ENCODE measurements at regions not wholly inside any gene's neighbourhood (a gene's known extent, or its start where the extent isn't known, plus 50 kb on each side); places are given as distances from the start of the nearest gene placed in this dataset.
"Not testable (repeated sequence)": the region's sequence is repeated elsewhere in the genome, so short reads cannot be mapped to it uniquely, and the experiment has no call there.

- no peaks in the 10 kb centered on the region for H3K9me3 ChIP-seq (ENCODE audit: insufficient read depth, low read depth, low read length)
- H3K27me3 Mint-ChIP-seq (ENCODE audit: low read depth, unreplicated experiment) = no peaks in the 10 kb centered on the region
- no peak for TF ChIP-seq CTCF (IDR thresholded peaks at IDR 0.05; ENCODE audit: insufficient read depth, low read depth, low read length)
- TF ChIP-seq EZH2 (IDR thresholded peaks at IDR 0.05; ENCODE audit: insufficient read depth, low read length) = no peak
- H3K4me1 ChIP-seq (ENCODE audit: insufficient read depth, low read length) = no peaks in the 10 kb centered on the region
- H3K9me3 Mint-ChIP-seq (ENCODE audit: unreplicated experiment) = peaks cover 5% of the 10 kb centered on the region
- no peak for DNase-seq (ENCODE audit: low read depth)
- H3K4me3 ChIP-seq (ENCODE audit: insufficient read depth, low read depth, low read length) = no peak overlapping the region
- no peak overlapping the region for H3K27ac Mint-ChIP-seq (ENCODE audit: unreplicated experiment)
- no peaks in the 10 kb centered on the region for H3K36me3 ChIP-seq (ENCODE audit: insufficient read depth, low read length)
- no peak overlapping the region for H3K4me3 Mint-ChIP-seq (ENCODE audit: unreplicated experiment)
- no peak overlapping the region for H3K4me2 ChIP-seq (ENCODE audit: low read length)
- no peak overlapping the region for H3K9ac ChIP-seq (ENCODE audit: low read length)
- no peaks in the 10 kb centered on the region for H3K27me3 ChIP-seq (ENCODE audit: insufficient read depth, low read length)
- no peaks in the 10 kb centered on the region for H4K20me1 ChIP-seq (ENCODE audit: insufficient read depth, low read length)
- H2AFZ ChIP-seq (ENCODE audit: low read depth, low read length) = no peak overlapping the region
- H3K36me3 Mint-ChIP-seq (ENCODE audit: low read depth, unreplicated experiment) = peaks cover 2% of the 10 kb centered on the region
- no peaks in the 10 kb centered on the region for H3K4me1 Mint-ChIP-seq (ENCODE audit: low read depth, unreplicated experiment)
- H3K27ac ChIP-seq (ENCODE audit: low read depth, low read length) = no peak overlapping the region
- H3K79me2 ChIP-seq (ENCODE audit: insufficient read depth, low read length) = no peaks in the 10 kb centered on the region
- no peak for FAIRE-seq
Observed at GRCh38 chr10:36002445-36002844, 360.3 kb upstream of the FZD8 start.

GRCh38 chr10:36000754-36001153 lies 358.7 kb upstream of the FZD8 start:
- not testable (repeated sequence) for H3K27me3 ChIP-seq (ENCODE audit: insufficient read depth, low read length); DNase-seq (ENCODE audit: low read depth); H3K27ac Mint-ChIP-seq (ENCODE audit: unreplicated experiment); H4K20me1 ChIP-seq (ENCODE audit: insufficient read depth, low read length); H3K4me1 Mint-ChIP-seq (ENCODE audit: low read depth, unreplicated experiment); H3K27ac ChIP-seq (ENCODE audit: low read depth, low read length); H3K4me3 Mint-ChIP-seq (ENCODE audit: unreplicated experiment); H3K9me3 ChIP-seq (ENCODE audit: insufficient read depth, low read depth, low read length); FAIRE-seq; H3K36me3 ChIP-seq (ENCODE audit: insufficient read depth, low read length); H3K9me3 Mint-ChIP-seq (ENCODE audit: unreplicated experiment); H3K9ac ChIP-seq (ENCODE audit: low read length); H3K36me3 Mint-ChIP-seq (ENCODE audit: low read depth, unreplicated experiment); H3K4me3 ChIP-seq (ENCODE audit: insufficient read depth, low read depth, low read length); H3K4me2 ChIP-seq (ENCODE audit: low read length); H3K27me3 Mint-ChIP-seq (ENCODE audit: low read depth, unreplicated experiment); H2AFZ ChIP-seq (ENCODE audit: low read depth, low read length); H3K79me2 ChIP-seq (ENCODE audit: insufficient read depth, low read length); H3K4me1 ChIP-seq (ENCODE audit: insufficient read depth, low read length)

GRCh38 chr10:35998026-35998425 lies 355.9 kb upstream of the FZD8 start:
- peaks cover 4% of the 10 kb centered on the region for H3K4me1 Mint-ChIP-seq (ENCODE audit: low read depth, unreplicated experiment)

More at GRCh38 chr10:35998026-35998425, 355.9 kb upstream of the FZD8 start:
- Histone ChIP-seq H4K20me1 (ENCODE audit: insufficient read depth, low read length) (no peaks in the 10 kb centered on the region), H3K27me3 (ENCODE audit: insufficient read depth, low read length) (no peaks in the 10 kb centered on the region), H3K4me3 (ENCODE audit: insufficient read depth, low read depth, low read length) (no peak overlapping the region), H2AFZ (ENCODE audit: low read depth, low read length) (no peak overlapping the region), H3K36me3 (ENCODE audit: insufficient read depth, low read length) (no peaks in the 10 kb centered on the region), H3K9ac (ENCODE audit: low read length) (no peak overlapping the region), H3K9me3 (ENCODE audit: insufficient read depth, low read depth, low read length) (no peaks in the 10 kb centered on the region), H3K4me1 (ENCODE audit: insufficient read depth, low read length) (no peaks in the 10 kb centered on the region), H3K79me2 (ENCODE audit: insufficient read depth, low read length) (no peaks in the 10 kb centered on the region), H3K4me2 (ENCODE audit: low read length) (no peak overlapping the region), H3K27ac (ENCODE audit: low read depth, low read length) (no peak overlapping the region)
- H3K9me3 Mint-ChIP-seq (ENCODE audit: unreplicated experiment) = peaks cover 5% of the 10 kb centered on the region
- no peak for TF ChIP-seq CTCF (IDR thresholded peaks at IDR 0.05; ENCODE audit: insufficient read depth, low read depth, low read length)
- TF ChIP-seq EZH2 (IDR thresholded peaks at IDR 0.05; ENCODE audit: insufficient read depth, low read length) = no peak
- no peak for FAIRE-seq
- H3K36me3 Mint-ChIP-seq (ENCODE audit: low read depth, unreplicated experiment) = peaks cover 2% of the 10 kb centered on the region
- peaks cover 2% of the 10 kb centered on the region for H3K27me3 Mint-ChIP-seq (ENCODE audit: low read depth, unreplicated experiment)
- DNase-seq (ENCODE audit: low read depth) = no peak
- H3K4me3 Mint-ChIP-seq (ENCODE audit: unreplicated experiment) = no peak overlapping the region
- no peak overlapping the region for H3K27ac Mint-ChIP-seq (ENCODE audit: unreplicated experiment)

All from astrocyte (in vitro differentiated cells and primary cell).